SU-DHL-6 (cell line): ENCODE measurements at regions not wholly inside any gene's neighbourhood (a gene's known extent, or its start where the extent isn't known, plus 50 kb on each side); places are given as distances from the start of the nearest gene placed in this dataset.

ENCODE experiments used
- CTCF ChIP-seq: fragments of 200-600 bp; sonication (generic); IDR thresholded peaks from one replicate; pipeline ENCODE4 v1.5.1; 2017; ENCODE audit warnings: antibody characterized with exemption, mild to moderate bottlenecking, low read length, moderate library complexity; ENCODE audit not compliant: insufficient read depth, poor library complexity, severe bottlenecking
- EZH2phosphoT487 ChIP-seq: fragments of 200-600 bp; sonication (generic), shearing (Covaris generic); conservative IDR thresholded peaks from 2 replicates; pipeline ENCODE4 v1.6.1; 2018; ENCODE audit warnings: mild to moderate bottlenecking, antibody characterized with exemption, low read length, moderate library complexity, mixed read lengths

DNA sequence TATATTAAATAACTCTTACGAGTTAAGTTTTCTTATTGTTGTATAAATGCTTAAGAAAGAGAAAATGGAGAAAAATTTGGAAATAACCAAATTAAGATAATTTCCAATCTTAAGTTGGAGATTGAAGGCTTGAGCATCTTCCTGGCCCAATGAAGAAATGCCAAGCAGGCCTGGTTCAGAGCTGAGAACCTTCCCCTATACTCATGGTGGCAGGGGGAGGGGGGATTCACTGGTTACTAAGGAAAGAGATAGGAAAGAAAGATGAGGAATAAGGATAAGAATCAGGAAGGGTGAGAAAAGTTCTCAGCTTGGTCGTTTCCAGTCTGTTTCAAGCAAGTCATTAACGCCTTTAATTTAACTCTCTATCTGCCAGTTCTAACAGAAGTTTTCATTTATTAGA lies 166.2 kb downstream of the AVL9 start:
- no peak for TF ChIP-seq CTCF
- no peak for TF ChIP-seq EZH2phosphoT487
